Neural crest cell (in vitro differentiated cells): ENCODE measurements at regions not wholly inside any gene's neighbourhood (a gene's known extent, or its start where the extent isn't known, plus 50 kb on each side); places are given as distances from the start of the nearest gene placed in this dataset.

ENCODE experiments used
- DNase-seq: peaks from one replicate; pipeline ENCODE4 v3.0.0; 2021; ENCODE audit warnings: low read depth, mixed read lengths, low spot score
- H3K27ac Mint-ChIP-seq: one replicate; pipeline ENCODE4 v1.8.0; 2021; ENCODE audit warnings: mild to moderate bottlenecking, mixed read lengths; ENCODE audit not compliant: unreplicated experiment
- H3K27me3 Mint-ChIP-seq: 2 replicates; pipeline ENCODE4 v1.8.0; 2021; ENCODE audit warnings: low read depth, mild to moderate bottlenecking, mixed read lengths
- H3K36me3 Mint-ChIP-seq: 2 replicates; pipeline ENCODE4 v1.8.0; 2021; ENCODE audit warnings: low read depth, mild to moderate bottlenecking, mixed read lengths
- H3K4me1 Mint-ChIP-seq: 2 replicates; pipeline ENCODE4 v1.8.0; 2021; ENCODE audit warnings: mixed read lengths
- H3K4me3 Mint-ChIP-seq: one replicate; pipeline ENCODE4 v1.8.0; 2021; ENCODE audit warnings: mild to moderate bottlenecking, mixed read lengths
- H3K9me3 Mint-ChIP-seq: 2 replicates; pipeline ENCODE4 v1.8.0; 2021; ENCODE audit warnings: mixed read lengths
- TF ChIP-seq, protein P1 (sequence below): fragments of 200-600 bp; sonication (generic); conservative IDR thresholded peaks from 2 replicates; pipeline ENCODE4 v1.5.0; 2021; ENCODE audit warnings: antibody characterized with exemption, mild to moderate bottlenecking

DNA sequence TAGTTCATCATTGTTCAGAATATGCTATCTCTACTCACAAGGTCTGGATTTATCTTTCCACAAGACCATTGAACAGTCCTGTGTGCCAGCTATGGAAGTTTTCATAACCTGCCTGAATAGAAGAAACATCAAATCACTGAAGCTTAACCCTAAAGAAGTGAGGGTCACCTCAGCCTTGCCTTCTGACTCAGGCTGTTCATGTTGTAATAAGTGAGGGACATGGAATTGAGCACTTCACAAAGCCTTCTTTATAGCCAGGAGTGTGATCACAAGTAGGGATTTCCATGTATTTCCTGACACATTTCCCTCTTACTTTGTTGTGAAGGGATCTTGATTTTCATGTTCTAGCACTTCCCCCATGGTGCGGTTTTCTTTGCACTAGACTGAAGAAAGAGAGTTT, 577.5 kb upstream of the WWC1 start:
- H3K36me3 Mint-ChIP-seq = no peaks in the 10 kb centered on the region
- H3K9me3 Mint-ChIP-seq = no peaks in the 10 kb centered on the region
- no peak overlapping the region for H3K4me3 Mint-ChIP-seq
- TF ChIP-seq, protein P1, sequence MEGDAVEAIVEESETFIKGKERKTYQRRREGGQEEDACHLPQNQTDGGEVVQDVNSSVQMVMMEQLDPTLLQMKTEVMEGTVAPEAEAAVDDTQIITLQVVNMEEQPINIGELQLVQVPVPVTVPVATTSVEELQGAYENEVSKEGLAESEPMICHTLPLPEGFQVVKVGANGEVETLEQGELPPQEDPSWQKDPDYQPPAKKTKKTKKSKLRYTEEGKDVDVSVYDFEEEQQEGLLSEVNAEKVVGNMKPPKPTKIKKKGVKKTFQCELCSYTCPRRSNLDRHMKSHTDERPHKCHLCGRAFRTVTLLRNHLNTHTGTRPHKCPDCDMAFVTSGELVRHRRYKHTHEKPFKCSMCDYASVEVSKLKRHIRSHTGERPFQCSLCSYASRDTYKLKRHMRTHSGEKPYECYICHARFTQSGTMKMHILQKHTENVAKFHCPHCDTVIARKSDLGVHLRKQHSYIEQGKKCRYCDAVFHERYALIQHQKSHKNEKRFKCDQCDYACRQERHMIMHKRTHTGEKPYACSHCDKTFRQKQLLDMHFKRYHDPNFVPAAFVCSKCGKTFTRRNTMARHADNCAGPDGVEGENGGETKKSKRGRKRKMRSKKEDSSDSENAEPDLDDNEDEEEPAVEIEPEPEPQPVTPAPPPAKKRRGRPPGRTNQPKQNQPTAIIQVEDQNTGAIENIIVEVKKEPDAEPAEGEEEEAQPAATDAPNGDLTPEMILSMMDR = no peak
- H3K4me1 Mint-ChIP-seq = no peaks in the 10 kb centered on the region
- no peaks in the 10 kb centered on the region for H3K27me3 Mint-ChIP-seq
- DNase-seq = no peak
- H3K27ac Mint-ChIP-seq = no peak overlapping the region

DNA sequence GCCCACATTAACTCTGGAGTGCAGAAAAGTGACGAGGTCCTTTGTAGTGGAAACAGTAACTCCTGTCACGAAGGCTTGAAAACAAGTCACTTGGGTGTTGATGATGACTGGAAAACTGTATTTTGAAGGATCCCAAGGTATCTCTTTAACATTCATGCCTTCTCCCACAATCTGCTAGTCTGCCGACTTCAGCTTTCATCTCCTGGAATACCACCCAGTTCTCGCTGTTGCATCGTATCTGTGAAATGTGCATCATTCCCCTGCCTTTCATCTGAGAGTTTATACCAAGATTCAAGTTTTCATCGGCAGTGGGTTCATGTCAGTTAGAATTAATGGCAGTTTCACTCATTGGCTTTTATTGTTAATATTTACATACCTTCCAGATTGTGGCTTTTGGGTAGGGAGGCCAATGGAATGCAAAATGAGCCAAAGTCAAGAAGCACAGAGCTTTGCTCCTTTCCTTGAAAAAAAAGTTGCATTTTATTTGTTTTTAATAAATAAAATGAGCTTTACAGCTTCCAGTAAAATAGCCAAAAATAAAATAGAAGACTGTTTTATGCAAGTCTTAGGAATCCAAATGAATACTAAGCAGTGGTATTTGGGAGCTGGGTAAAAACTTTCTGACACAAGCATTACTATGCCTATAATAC, 575.2 kb upstream of the WWC1 start:
- H3K4me3 Mint-ChIP-seq = no peak overlapping the region

GRCh38 chr5:167720259-167720658, 571.2 kb upstream of the WWC1 start:
- H3K4me1 Mint-ChIP-seq = peaks cover 5% of the 10 kb centered on the region
- no peak overlapping the region for H3K27ac Mint-ChIP-seq
- DNase-seq = no peak
- H3K27me3 Mint-ChIP-seq = no peaks in the 10 kb centered on the region
- no peaks in the 10 kb centered on the region for H3K9me3 Mint-ChIP-seq
- H3K36me3 Mint-ChIP-seq = no peaks in the 10 kb centered on the region
- H3K4me3 Mint-ChIP-seq = no peak overlapping the region
- TF ChIP-seq, protein P1 = no peak

More for the DNA sequence above, 575.2 kb upstream of the WWC1 start:
- DNase-seq = no peak
- TF ChIP-seq, protein P1 = no peak
- H3K27me3 Mint-ChIP-seq = no peaks in the 10 kb centered on the region
- H3K9me3 Mint-ChIP-seq = no peaks in the 10 kb centered on the region
- no peaks in the 10 kb centered on the region for H3K36me3 Mint-ChIP-seq
- no peak overlapping the region for H3K27ac Mint-ChIP-seq
- no peaks in the 10 kb centered on the region for H3K4me1 Mint-ChIP-seq

GRCh38 chr5:167720676-167721260, 570.7 kb upstream of the WWC1 start:
- H3K27ac Mint-ChIP-seq = no peak overlapping the region
- no peak for DNase-seq
- H3K9me3 Mint-ChIP-seq = no peaks in the 10 kb centered on the region
- H3K27me3 Mint-ChIP-seq = no peaks in the 10 kb centered on the region
- no peaks in the 10 kb centered on the region for H3K36me3 Mint-ChIP-seq
- H3K4me3 Mint-ChIP-seq = no peak overlapping the region
- TF ChIP-seq, protein P1 = no peak
- H3K4me1 Mint-ChIP-seq = peaks cover 10% of the 10 kb centered on the region

DNA sequence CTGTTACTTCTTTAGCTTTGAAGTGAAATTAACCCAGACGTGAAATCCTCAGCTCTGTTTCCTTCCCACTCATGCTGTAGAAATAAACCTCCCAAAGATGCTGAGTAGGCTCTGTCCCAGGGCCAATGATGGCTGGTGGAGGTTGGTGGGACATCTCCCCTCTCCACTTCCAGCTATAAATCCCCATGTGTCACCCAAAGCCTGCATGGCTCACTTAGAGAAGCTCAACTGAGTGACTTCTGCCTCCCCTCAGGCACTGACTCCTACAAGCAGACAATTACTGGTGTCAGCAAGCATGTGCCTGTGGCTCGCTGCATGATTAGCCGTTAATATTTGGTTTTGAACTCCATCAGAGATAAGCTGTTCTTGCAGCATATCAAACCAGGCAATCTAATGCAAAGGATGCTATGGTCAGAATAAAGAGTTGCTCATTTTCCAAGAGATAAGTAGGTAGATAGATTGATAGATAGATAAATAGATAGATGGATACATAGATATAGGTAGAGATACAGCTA, 569.5 kb upstream of the WWC1 start:
- Mint-ChIP-seq H3K36me3 (no peaks in the 10 kb centered on the region), H3K4me1 (peaks cover 12% of the 10 kb centered on the region), H3K27ac (no peak overlapping the region), H3K27me3 (no peaks in the 10 kb centered on the region), H3K9me3 (no peaks in the 10 kb centered on the region), H3K4me3 (no peak overlapping the region)
- TF ChIP-seq, protein P1 = no peak
- DNase-seq = no peak
